Hippocampal formation (tissue), 2 donors: ENCODE measurements at regions not wholly inside any gene's neighbourhood (a gene's known extent, or its start where the extent isn't known, plus 50 kb on each side); places are given as distances from the start of the nearest gene placed in this dataset.

ENCODE experiments used
- DNase-seq, 2 donors: peaks; one replicate each; lab custom pipeline; 2025; lab: John Stamatoyannopoulos, UW

GRCh38 chr15:70473581-70474370 lies 289.6 kb downstream of the UACA start:
- no peak for DNase-seq

DNA sequence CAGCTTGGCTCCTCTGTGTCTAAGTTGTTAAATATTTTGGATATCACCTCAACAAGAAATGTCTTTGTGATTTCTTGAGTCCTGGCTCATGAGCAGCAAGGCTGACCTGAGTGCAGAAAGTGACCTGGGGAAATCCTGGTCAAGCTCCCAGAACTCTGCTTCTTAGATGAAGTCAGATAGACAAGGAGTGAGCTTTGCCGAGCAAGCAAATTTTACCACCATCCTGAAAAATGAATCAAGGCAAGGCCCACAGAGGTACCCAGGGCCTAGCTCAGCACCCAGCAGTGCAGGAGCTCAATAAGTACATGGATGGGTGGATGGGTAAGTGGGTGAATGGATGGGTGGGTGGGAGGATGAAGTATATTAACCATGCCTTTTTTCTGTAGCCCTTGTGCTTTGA lies 291.8 kb downstream of the UACA start:
- no peak for DNase-seq

- DNase-seq = no peak
Observed at GRCh38 chr15:70470556-70471191, 292.7 kb downstream of the UACA start.

GRCh38 chr15:70469651-70470555 lies 293.5 kb downstream of the UACA start:
- no peak for DNase-seq

- no peak for DNase-seq
Observed at GRCh38 chr15:70469182-70469581, 294.2 kb downstream of the UACA start.

GRCh38 chr15:70466895-70467529 lies 296.3 kb downstream of the UACA start:
- peak; percentile 18 to 70 for DNase-seq

GRCh38 chr15:70466305-70466704 lies 297.1 kb downstream of the UACA start:
- DNase-seq = no peak

DNA sequence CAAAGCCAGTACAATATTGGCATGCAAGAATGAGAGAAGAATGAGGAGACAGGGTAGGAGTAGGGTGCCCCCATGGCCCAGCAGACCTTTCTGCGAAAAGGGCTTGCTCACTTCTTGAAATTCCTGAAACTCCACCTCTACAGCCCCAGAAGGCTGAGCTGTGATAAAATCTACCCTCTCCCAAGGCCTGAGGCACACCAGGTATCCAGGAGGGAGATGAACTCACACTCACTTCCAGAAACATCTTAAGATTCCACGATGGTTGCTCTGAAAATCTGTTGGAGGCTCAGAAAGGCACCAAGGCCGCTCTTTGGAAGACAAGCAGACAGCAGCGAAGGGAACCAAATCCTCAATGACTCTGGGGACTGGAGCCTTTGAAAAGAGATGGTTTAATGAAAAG lies 297.5 kb downstream of the UACA start:
- no peak for DNase-seq

DNA sequence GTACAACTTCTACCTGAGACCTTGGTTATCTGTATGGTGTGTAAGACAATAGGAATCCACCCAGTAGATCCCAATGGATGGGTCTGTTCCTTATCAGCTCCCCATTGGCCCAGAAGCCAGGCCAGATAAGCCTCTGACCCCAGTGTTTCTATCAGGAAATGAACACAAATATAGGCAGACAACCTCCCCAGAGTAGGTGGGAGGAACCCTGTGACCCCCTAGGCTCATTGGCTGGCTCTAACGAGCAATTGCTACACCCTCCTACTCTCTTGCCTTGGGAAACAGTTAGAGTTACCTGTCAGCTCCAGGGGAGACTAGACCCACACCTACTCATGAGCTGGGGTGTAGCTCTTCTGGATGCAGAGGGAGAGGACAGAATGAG lies 299.9 kb downstream of the UACA start:
- DNase-seq = no peak

GRCh38 chr15:70461992-70462391 lies 301.4 kb downstream of the UACA start:
- no peak for DNase-seq

DNA sequence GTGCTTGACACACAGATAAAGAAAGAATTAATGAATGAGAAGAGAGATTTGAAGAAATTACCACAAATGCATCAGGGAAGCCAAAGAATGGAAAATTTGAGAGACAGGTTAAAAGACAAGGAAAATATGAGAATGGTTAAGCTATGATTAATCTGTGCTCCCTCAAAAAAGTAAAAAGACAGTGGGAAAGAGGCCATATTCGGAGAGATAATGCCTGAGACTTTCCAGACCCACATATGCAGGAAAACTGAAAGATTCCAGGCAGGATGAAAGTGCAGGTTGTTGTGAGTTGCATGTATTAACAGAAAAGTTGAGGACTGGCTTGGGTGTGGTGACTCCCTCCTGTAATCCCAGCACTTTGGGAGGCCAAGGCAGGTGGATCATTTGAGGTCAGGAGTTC lies 302.3 kb downstream of the UACA start:
- DNase-seq = no peak

GRCh38 chr15:70459312-70459711 lies 304.0 kb downstream of the UACA start:
- no peak for DNase-seq

- no peak for DNase-seq
Observed at GRCh38 chr15:70453766-70454165, 309.6 kb downstream of the UACA start.

GRCh38 chr15:70453238-70453637 lies 310.1 kb downstream of the UACA start:
- DNase-seq = no peak

GRCh38 chr15:70451821-70452653 lies 311.3 kb downstream of the UACA start:
- DNase-seq = no peak

- DNase-seq = no peak
Observed at GRCh38 chr15:70450142-70450443, 313.3 kb downstream of the UACA start.

- DNase-seq = no peak
Observed at GRCh38 chr15:70449311-70450141, 313.8 kb downstream of the UACA start.

- peak in 1 of 2 donors; percentile 11 for DNase-seq
Observed at GRCh38 chr15:70447928-70448698, 315.2 kb downstream of the UACA start.

DNA sequence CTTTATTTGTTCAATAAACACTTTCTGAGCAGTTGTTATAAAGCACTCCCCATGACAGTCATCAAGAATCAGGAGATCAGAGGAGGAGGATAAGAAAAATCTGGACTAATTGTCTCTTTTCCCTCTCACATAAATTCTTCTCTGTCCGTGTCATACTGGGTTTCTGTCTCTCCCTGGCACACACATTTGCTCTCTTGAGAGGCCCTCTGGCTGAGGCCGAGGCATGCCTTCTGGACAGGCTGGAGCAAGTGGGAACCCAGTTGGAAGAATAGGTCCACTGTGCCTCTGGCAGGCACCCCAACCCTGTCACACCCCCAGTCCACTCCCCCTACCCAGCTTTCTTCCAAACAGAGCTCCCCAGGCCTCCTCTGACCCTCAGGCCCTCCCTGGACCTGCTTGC lies 315.8 kb downstream of the UACA start:
- no peak for DNase-seq

- DNase-seq = no peak
Observed at GRCh38 chr15:70447081-70447480, 316.3 kb downstream of the UACA start.
